B cell (primary cell): ENCODE measurements at regions not wholly inside any gene's neighbourhood (a gene's known extent, or its start where the extent isn't known, plus 50 kb on each side); places are given as distances from the start of the nearest gene placed in this dataset.

Experiments
- ATAC-seq: fragments of 200-7000 bp; cut with Tn5 transposase; one replicate; pipeline ENCODE4 v1.10.0; 2021; ENCODE audit warnings: low read depth, mild to moderate bottlenecking, moderate number of reproducible peaks, moderate library complexity
- CTCF ChIA-PET: fragments of 350-600 bp; sonication (Branson Sonifier 250); formaldehyde crosslinking; loops from one replicate; lab custom pipeline; 2021; ENCODE audit warnings: antibody characterized with exemption, inconsistent platforms; lab: Charles Lee
- POLR2A ChIA-PET: fragments of 350-600 bp; sonication (Branson Sonifier 250); formaldehyde crosslinking; loops from one replicate; lab custom pipeline; 2021; ENCODE audit warnings: antibody characterized with exemption; lab: Charles Lee
- DNase-seq: peaks from one replicate; pipeline ENCODE4 v3.0.0; 2013
- H2AFZ ChIP-seq: 2 replicates; pipeline ENCODE4 v1.6.1; 2012; ENCODE audit warnings: mild to moderate bottlenecking, low read depth, low read length; ENCODE audit not compliant: insufficient read depth, poor library complexity, severe bottlenecking
- H3K27ac ChIP-seq, 2 donors: 1 replicate in 1 of 2; 2 replicates in 1 of 2; pipeline ENCODE4 v1.5.1; 2012 to 2013; ENCODE audit warnings: low read length in 2 of 2, mild to moderate bottlenecking in 2 of 2, moderate library complexity in 1 of 2
- H3K27me3 ChIP-seq, 4 experiments: fragments of 200-600 bp in 1 of 4; sonication (generic) in 1 of 4; replicated peaks in 1 of 4; 1 replicate in 2 of 4; 2 replicates in 2 of 4; pipeline versions ENCODE4 v1.6.1 to v1.7.0; 2013 to 2016; ENCODE audit warnings: low read length in 3 of 4, mild to moderate bottlenecking in 2 of 4, mixed read lengths in 1 of 4, moderate library complexity in 1 of 4; ENCODE audit not compliant: insufficient read depth in 4 of 4, control insufficient read depth in 3 of 4; ENCODE audit errors: control extremely low read depth in 1 of 4
- H3K36me3 ChIP-seq, 2 experiments: replicated peaks in 1 of 2; 1 replicate in 1 of 2; 2 replicates in 1 of 2; pipeline versions ENCODE4 v1.6.1 to v1.7.1; 2013; ENCODE audit warnings: low read length in 1 of 2; ENCODE audit not compliant: insufficient read depth in 2 of 2, control insufficient read depth in 1 of 2; ENCODE audit errors: control extremely low read depth in 1 of 2, extremely low read depth in 1 of 2
- H3K4me1 ChIP-seq, 2 donors: fragments of 200-600 bp in 1 of 2; sonication (generic) in 1 of 2; 1 replicate in 1 of 2; 2 replicates in 1 of 2; pipeline versions ENCODE4 v1.5.1 to v1.6.1; 2013 to 2017; ENCODE audit warnings: low read length in 2 of 2; ENCODE audit not compliant: control insufficient read depth in 2 of 2, insufficient read depth in 2 of 2
- H3K4me2 ChIP-seq: replicated peaks from 2 replicates; pipeline ENCODE3; 2012; ENCODE audit warnings: mild to moderate bottlenecking, low read depth, low read length; ENCODE audit not compliant: poor library complexity, severe bottlenecking
- H3K4me3 ChIP-seq, 5 experiments: fragments of 200-600 bp in 1 of 5; sonication (generic) in 1 of 5; 1 replicate in 3 of 5; 2 replicates in 2 of 5; pipeline versions ENCODE4 v1.5.1 to v1.7.0; 2011 to 2016; ENCODE audit warnings: low read length in 4 of 5, mild to moderate bottlenecking in 4 of 5, low read depth in 2 of 5, control low read depth in 1 of 5, moderate library complexity in 1 of 5; ENCODE audit not compliant: insufficient read depth in 1 of 5; ENCODE audit errors: control extremely low read depth in 1 of 5, extremely low read depth in 1 of 5
- H3K79me2 ChIP-seq: fragments of 200-600 bp; sonication (generic); one replicate; pipeline ENCODE4 v1.6.0; 2016; ENCODE audit warnings: low read length; ENCODE audit not compliant: control insufficient read depth, insufficient read depth
- H3K9ac ChIP-seq: fragments of 200-600 bp; sonication (generic); 2 replicates; pipeline ENCODE4 v1.6.1; 2017; ENCODE audit warnings: mild to moderate bottlenecking, low read length, moderate library complexity
- H3K9me3 ChIP-seq, 3 donors: one replicate each; pipeline versions ENCODE4 v1.6.1 to v1.7.1; 2013; ENCODE audit warnings: low read length in 2 of 3; ENCODE audit not compliant: control insufficient read depth in 2 of 3, insufficient read depth in 1 of 3; ENCODE audit errors: control extremely low read depth in 1 of 3
- H4K20me1 ChIP-seq: 2 replicates; pipeline ENCODE4 v1.6.0; 2012; ENCODE audit warnings: mild to moderate bottlenecking, low read length; ENCODE audit not compliant: insufficient read depth, control insufficient read depth, poor library complexity, severe bottlenecking
- H3K27ac Mint-ChIP-seq: one replicate; pipeline ENCODE4 v1.8.0; 2021; ENCODE audit warnings: mixed read lengths
- H3K27me3 Mint-ChIP-seq: one replicate; pipeline ENCODE4 v1.8.0; 2021; ENCODE audit warnings: mixed read lengths
- H3K4me1 Mint-ChIP-seq: one replicate; pipeline ENCODE4 v1.8.0; 2021; ENCODE audit warnings: mixed read lengths
- H3K4me3 Mint-ChIP-seq: one replicate; pipeline ENCODE4 v1.8.0; 2021; ENCODE audit warnings: mixed read lengths
- H3K9me3 Mint-ChIP-seq: one replicate; pipeline ENCODE4 v1.8.0; 2022; ENCODE audit warnings: mixed read lengths; ENCODE audit not compliant: insufficient read depth
- EZH2 ChIP-seq: IDR thresholded peaks from 2 replicates; pipeline ENCODE4 v1.6.1; 2012; ENCODE audit warnings: borderline replicate concordance, low read depth, mild to moderate bottlenecking, moderate library complexity, low read length; ENCODE audit not compliant: insufficient read depth, poor library complexity, severe bottlenecking
- WGBS: methylation state at CpG from one replicate; pipeline ENCODE4 v1.1.5; 2013; ENCODE audit warnings: missing lambda C conversion rate; ENCODE audit not compliant: insufficient coverage; 5-methylcytosine and 5-hydroxymethylcytosine counted together
- intact Hi-C: fragments of 100-400 bp; cut with micrococcal nuclease; formaldehyde crosslinking; loops from one replicate; pipeline ENCODE4 v1.10.0; 2022
- TF ChIP-seq, protein P1 (sequence below): fragments of 200-600 bp; IDR thresholded peaks from one replicate; pipeline ENCODE4 v1.8.0; 2022; ENCODE audit warnings: antibody characterized with exemption, mild to moderate bottlenecking

DNA sequence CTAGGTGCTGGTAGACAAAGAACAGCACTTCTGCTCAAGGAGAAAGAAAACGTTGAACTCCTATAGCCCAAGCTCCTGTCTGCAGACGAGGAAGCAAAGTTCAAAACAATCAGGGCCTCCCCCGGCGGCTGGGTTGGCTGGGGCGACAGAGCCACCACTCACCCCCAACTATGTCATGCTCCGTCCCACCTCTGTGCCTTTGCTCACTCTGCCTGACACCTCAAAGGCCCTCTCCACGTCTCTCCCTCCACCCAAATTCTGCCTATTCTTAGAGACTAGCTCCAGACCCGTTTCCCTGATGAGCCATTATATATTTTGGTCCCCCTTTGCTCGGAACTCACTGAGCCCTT lies 304.3 kb downstream of the TLE3 start:
- POLR2A ChIA-PET: no interaction called here
- H3K27me3 ChIP-seq: peaks cover 0 to 5% (median 0%) of the 10 kb centered on the region in 4 experiments
- peaks cover 0 to 13% (median 9%) of the 10 kb centered on the region in 3 donors for H3K9me3 ChIP-seq
- no peaks in the 10 kb centered on the region for H3K79me2 ChIP-seq
- no peak overlapping the region for H3K27ac ChIP-seq
- TF ChIP-seq, protein P1, sequence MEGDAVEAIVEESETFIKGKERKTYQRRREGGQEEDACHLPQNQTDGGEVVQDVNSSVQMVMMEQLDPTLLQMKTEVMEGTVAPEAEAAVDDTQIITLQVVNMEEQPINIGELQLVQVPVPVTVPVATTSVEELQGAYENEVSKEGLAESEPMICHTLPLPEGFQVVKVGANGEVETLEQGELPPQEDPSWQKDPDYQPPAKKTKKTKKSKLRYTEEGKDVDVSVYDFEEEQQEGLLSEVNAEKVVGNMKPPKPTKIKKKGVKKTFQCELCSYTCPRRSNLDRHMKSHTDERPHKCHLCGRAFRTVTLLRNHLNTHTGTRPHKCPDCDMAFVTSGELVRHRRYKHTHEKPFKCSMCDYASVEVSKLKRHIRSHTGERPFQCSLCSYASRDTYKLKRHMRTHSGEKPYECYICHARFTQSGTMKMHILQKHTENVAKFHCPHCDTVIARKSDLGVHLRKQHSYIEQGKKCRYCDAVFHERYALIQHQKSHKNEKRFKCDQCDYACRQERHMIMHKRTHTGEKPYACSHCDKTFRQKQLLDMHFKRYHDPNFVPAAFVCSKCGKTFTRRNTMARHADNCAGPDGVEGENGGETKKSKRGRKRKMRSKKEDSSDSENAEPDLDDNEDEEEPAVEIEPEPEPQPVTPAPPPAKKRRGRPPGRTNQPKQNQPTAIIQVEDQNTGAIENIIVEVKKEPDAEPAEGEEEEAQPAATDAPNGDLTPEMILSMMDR: no peak
- no peak for TF ChIP-seq EZH2
- no peak overlapping the region for H3K4me3 ChIP-seq
- Mint-ChIP-seq H3K27me3 (peaks cover 23% of the 10 kb centered on the region), H3K4me3 (no peak overlapping the region), H3K4me1 (no peaks in the 10 kb centered on the region), H3K27ac (no peak overlapping the region), H3K9me3 (peaks cover 8% of the 10 kb centered on the region)
- no peak for ATAC-seq
- H3K4me2 ChIP-seq: no peak overlapping the region
- H4K20me1 ChIP-seq: no peaks in the 10 kb centered on the region
- no peaks in the 10 kb centered on the region for H3K36me3 ChIP-seq
- CTCF ChIA-PET: no interaction called here
- no peak overlapping the region for H2AFZ ChIP-seq
- no peaks in the 10 kb centered on the region for H3K4me1 ChIP-seq
- no peak for DNase-seq
- intact Hi-C loops: no loop called here
- no peak overlapping the region for H3K9ac ChIP-seq
- 90% methylated on average over 9 of the region's 9 CpGs for whole genome bisulfite sequencing

DNA sequence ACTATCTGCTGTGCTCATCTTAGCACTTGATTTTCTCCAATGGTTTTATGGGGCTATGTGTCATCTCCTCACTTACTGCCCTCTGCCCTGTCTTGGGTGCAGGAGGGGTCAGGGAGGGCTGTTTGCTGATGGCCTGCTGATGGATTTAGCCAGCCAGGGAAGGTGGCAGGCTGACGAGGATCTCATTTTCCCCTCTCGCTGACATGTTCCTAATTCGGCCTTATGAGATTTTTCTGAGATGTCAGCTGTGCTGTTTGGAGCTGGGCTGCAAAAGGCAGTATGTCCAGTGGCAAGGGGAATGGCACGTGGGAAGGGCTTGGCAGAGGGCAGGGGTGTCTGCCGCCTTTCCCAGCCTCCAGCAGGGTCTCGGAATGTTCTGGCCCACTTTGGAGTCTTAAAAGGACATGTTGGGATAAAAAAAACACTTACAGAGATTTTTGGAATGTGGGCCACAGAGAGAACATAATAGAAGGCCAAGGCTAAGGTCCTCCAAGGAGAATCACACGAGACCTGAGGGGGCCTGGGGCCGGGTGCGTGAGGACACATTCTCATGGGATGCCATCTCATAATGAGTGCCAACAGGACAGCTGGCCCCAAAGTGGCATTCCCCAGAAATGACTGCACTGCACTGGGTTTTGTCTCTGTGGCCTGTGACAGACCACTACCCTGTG lies 303.8 kb downstream of the TLE3 start:
- Mint-ChIP-seq H3K9me3 (peaks cover 8% of the 10 kb centered on the region), H3K4me1 (no peaks in the 10 kb centered on the region), H3K27ac (no peak overlapping the region), H3K4me3 (no peak overlapping the region), H3K27me3 (peaks cover 20% of the 10 kb centered on the region)
- peaks cover 0 to 13% (median 9%) of the 10 kb centered on the region in 3 donors for H3K9me3 ChIP-seq
- ChIA-PET POLR2A (no interaction called here), CTCF (no interaction called here)
- no peaks in the 10 kb centered on the region for H4K20me1 ChIP-seq
- TF ChIP-seq, protein P1: no peak
- no peak for TF ChIP-seq EZH2
- no peak overlapping the region for H3K4me3 ChIP-seq
- intact Hi-C loops: no loop called here
- no peak for ATAC-seq
- no peak overlapping the region for H3K27ac ChIP-seq
- no peaks in the 10 kb centered on the region for H3K4me1 ChIP-seq
- peaks cover 0 to 5% (median 0%) of the 10 kb centered on the region in 4 experiments for H3K27me3 ChIP-seq
- H3K4me2 ChIP-seq: no peak overlapping the region
- DNase-seq: no peak
- no peaks in the 10 kb centered on the region for H3K36me3 ChIP-seq
- H3K9ac ChIP-seq: no peak overlapping the region
- H3K79me2 ChIP-seq: no peaks in the 10 kb centered on the region
- H2AFZ ChIP-seq: no peak overlapping the region
- WGBS: 85% methylated on average over 9 of the region's 9 CpGs
